ENCODE measurements at regions not wholly inside any gene's neighbourhood (a gene's known extent, or its start where the extent isn't known, plus 50 kb on each side); places are given as distances from the start of the nearest gene placed in this dataset.
"Not testable (repeated sequence)": the region's sequence is repeated elsewhere in the genome, so short reads cannot be mapped to it uniquely, and the experiment has no call there.

- no peak for DNase-seq
Observed at GRCh38 chrX:53883196-53883595, 161.1 kb downstream of the PHF8 start.

GRCh38 chrX:53882331-53882730 lies 161.9 kb downstream of the PHF8 start:
- no peak for DNase-seq

- DNase-seq = not testable (repeated sequence)
Observed at GRCh38 chrX:53880786-53881185, 163.5 kb downstream of the PHF8 start.

- no peak for DNase-seq
Observed at GRCh38 chrX:53859890-53860289, 173.4 kb upstream of the HUWE1 start.

- peak; percentile 69 for DNase-seq
Observed at GRCh38 chrX:53831662-53832635, 145.4 kb upstream of the HUWE1 start.

DNA sequence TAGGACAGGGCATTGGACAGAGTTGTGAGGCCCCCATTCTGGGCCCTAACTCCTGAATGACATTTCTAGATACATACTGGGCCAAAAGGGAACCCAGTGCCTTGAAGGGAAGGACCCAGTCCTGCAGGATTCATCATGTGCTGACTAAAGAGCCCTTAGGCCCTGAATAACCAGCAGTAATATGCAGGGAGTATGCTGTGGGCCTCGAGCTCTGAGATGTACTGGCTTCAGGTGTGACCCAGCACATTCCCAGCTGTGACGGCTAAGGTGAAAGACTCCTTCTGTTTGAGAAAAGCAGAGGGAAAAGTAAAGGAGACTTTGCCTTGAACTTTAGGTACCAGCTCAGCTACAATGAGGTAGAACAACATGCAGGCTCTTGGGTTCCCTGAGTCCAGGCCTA lies 138.2 kb upstream of the HUWE1 start:
- no peak for DNase-seq

DNA sequence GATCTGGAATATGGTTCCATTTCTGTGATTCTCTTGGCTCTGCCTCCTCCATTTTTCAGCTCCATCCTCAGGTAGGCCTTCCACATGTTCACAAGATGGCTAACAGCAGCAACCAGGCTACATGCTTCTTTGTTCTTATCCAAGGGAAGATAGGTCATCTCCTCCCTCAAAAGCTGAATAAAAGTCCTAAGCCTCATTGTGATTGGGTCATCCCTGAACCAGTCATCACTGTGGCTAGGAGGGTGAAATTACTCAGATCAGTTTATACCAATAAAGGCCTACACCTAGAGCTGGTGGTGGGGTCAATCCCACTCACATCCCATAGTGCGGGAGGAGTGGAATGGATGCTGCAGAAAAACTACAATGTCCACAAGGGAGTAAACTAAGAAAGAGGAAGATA lies 131.6 kb upstream of the HUWE1 start:
- DNase-seq = not testable (repeated sequence)

GRCh38 chrX:53817548-53817947 lies 131.0 kb upstream of the HUWE1 start:
- no peak for DNase-seq

DNA sequence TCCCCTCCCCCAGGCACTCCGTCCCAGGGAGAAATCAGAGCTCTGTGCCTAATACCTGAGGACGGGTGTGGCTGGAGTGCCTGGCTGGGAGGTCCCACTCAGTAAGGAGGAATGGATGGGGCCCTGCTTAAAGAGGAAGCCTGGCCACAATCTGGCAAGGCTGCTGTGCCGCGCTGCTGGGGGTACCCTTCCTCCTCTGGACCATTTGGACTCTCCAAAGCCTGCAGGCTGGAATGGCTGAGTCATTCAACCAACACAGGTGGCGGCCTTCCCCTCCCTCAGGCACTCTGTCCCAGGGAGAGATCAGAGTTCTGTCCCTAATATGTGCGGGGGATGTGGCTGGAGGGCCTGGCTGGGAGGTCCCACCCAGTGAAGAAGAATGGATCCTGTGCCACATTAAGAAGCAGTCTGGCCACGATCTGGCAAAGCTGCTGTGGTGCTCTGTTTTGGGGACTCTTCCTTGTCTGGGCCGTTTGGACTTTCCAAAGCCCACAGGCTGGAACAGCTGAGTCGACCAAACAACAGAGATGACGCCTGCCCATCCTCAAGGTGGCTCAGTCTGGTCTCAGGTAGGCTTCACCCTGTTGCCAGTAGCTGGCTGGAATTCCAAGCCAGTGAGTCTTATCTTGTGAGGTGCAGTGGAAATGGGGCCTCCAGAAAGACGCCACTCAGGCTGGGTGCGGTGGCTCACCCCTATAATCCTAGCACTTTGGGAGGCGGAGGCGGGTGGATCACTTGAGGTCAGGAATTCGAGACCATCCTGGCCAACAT lies 127.3 kb upstream of the HUWE1 start:
- no peak for DNase-seq

- no peak for DNase-seq
Observed at GRCh38 chrX:53798281-53798680, 111.8 kb upstream of the HUWE1 start.

- no peak for DNase-seq
Observed at GRCh38 chrX:53795576-53795975, 109.1 kb upstream of the HUWE1 start.

GRCh38 chrX:53794181-53794580 lies 107.7 kb upstream of the HUWE1 start:
- DNase-seq = no peak

DNA sequence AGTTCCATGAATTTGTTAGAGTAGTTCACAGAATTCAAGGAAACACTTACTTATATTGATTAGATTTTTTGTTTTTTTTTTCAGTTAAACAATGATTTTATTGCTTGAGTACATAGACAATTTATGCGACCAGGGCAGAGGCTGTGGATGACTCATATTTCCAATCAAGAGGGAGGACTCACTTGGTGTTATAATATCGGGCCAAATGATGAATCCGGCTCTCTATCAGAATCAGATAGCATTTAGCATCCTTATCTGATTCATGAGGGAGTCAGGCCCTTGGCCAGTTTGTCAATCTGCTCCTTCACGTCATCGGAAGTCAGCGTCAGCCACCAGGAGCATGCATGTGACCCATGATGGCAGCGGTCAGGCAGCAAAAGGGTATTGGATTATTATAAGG lies 82.3 kb upstream of the HUWE1 start:
- DNase-seq = no peak

GRCh38 chrX:53768451-53768850 lies 81.9 kb upstream of the HUWE1 start:
- no peak for DNase-seq

GRCh38 chrX:53767544-53767943 lies 81.0 kb upstream of the HUWE1 start:
- no peak for DNase-seq

GRCh38 chrX:53757181-53757580 lies 70.7 kb upstream of the HUWE1 start:
- not testable (repeated sequence) for DNase-seq

DNA sequence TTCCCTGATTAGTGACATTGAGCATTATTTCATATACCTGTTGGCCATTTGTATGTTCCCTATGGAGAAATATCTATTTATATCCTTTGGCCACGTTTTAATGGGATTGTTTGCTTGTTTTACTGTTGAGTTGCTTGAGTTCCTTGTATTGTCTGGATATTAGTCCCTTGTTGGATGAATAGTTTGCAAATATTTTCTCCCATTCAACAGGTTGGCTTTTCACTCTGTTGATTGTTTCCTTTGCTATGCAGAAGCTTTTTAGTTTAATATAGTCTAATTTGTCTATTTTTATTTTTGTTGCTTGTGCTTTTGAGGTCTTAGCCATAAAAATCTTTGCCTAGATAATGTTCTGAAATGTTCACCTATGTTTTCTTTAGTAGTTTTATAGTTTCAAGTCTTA lies 60.2 kb upstream of the HUWE1 start:
- no peak for DNase-seq

DNA sequence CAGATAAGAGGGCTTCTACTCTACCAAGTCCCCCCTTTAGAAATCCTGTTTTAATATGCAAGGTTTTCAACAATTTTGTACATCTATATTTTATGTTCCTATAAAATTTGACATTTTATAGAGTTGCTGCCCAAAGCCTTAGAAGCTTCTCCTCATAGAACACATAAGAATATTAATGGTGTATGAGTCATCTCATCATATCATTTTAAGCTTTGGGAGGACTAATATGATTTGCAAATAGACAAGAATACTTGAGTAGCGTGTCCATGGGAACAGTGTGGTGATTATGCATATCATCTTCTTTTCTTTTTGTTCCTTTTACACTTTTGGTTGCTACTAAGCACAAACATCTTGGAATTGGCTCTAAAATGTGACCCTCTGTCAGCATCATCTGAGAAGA lies 56.7 kb upstream of the HUWE1 start:
- no peak for DNase-seq

GRCh38 chrX:53738370-53738906 lies 51.9 kb upstream of the HUWE1 start:
- DNase-seq = no peak
